ENCODE measurements at regions not wholly inside any gene's neighbourhood (a gene's known extent, or its start where the extent isn't known, plus 50 kb on each side); places are given as distances from the start of the nearest gene placed in this dataset.

DNA sequence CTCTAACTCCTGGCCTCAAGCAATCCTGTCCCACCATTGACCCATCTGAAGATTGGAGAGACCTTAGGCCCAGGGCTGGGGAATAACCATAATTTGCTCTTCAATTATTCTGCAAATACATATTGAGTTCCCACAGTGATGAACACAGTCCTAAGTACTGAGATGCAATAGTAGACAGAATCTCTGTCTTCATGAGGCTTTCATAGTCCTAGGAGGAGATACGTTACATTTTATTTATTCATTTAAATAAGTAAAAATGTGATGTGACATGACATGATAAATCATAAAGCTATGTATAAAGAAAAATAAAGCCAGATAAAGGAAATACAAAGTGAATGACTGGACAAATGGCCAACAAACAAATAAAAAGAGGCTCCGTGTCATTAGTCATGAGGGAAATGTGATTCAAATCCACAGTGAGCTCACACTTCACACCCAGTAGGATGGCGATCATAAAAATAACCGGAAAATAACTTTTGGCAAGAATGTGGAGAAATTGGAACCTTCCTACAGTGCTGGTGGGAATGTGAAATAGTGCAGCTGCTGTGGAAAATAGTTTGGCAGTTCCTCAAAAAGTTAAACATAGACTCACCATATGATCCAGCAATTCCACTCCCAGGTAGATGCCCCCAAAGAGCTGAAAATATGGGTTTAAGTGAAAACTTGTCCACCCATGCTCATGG, 52.1 kb upstream of the JCAD start:
- Histone ChIP-seq H3K36me3 (ENCODE audit: control insufficient read depth in 2 of 2, insufficient read depth in 2 of 2, low read length in 1 of 2) (no peaks in the 10 kb centered on the region), H2AFZ (ENCODE audit: control insufficient read depth, low read depth, low read length) (no peak overlapping the region), H3K9me3 (replicated peaks; ENCODE audit: control insufficient read depth, insufficient read depth, low read length) (no peaks in the 10 kb centered on the region), H3K27ac (ENCODE audit: control insufficient read depth, insufficient read depth) (no peak overlapping the region), H3K4me3 (no peak overlapping the region), H3K79me2 (ENCODE audit: control insufficient read depth, insufficient read depth, low read length) (no peaks in the 10 kb centered on the region), H3K9ac (ENCODE audit: control insufficient read depth, insufficient read depth, low read length) (no peak overlapping the region), H4K20me1 (ENCODE audit: control insufficient read depth, insufficient read depth) (no peaks in the 10 kb centered on the region), H3K4me1 (ENCODE audit: control insufficient read depth, insufficient read depth, low read length) (no peaks in the 10 kb centered on the region), H3K27me3 (replicated peaks in 1 of 2; ENCODE audit: control insufficient read depth in 2 of 2, insufficient read depth in 2 of 2, low read length in 1 of 2) (no peaks in the 10 kb centered on the region), H3K4me2 (ENCODE audit: control insufficient read depth, insufficient read depth) (no peak overlapping the region)
- CTCF ChIA-PET, result no interaction called here
- no peak for ATAC-seq
- intact Hi-C loops (cut with micrococcal nuclease; ENCODE audit: unreplicated experiment) (no loop called here), in situ Hi-C loops (cut with MboI) (no loop called here)
- no peak for FAIRE-seq
- BruUV-seq (replicated peaks), result no TSS peak
- TF ChIP-seq CREB1 (IDR thresholded peaks at IDR 0.05; ENCODE audit: low read depth), result no peak
- no peak for TF ChIP-seq KLF5 (IDR thresholded peaks at IDR 0.05; ENCODE audit: partially characterized antibody)
- no peak for TF ChIP-seq PAX5 (IDR thresholded peaks at IDR 0.05; ENCODE audit: borderline replicate concordance, low read depth, low read length)
- TF ChIP-seq SREBF1 (IDR thresholded peaks at IDR 0.05; ENCODE audit: low read length), result no peak
- TF ChIP-seq NFYB (IDR thresholded peaks at IDR 0.05; ENCODE audit: insufficient read depth, low read depth, low read length), result no peak
- SMC1A ChIA-PET (ENCODE audit: uncharacterized antibody, unreplicated experiment), result no interaction called here
- POLR2A ChIA-PET, result no interaction called here
- RAD21 ChIA-PET (ENCODE audit: unreplicated experiment), result no interaction called here
- WGBS (ENCODE audit: insufficient coverage, insufficient replicate concordance, low lambda C conversion rate, missing lambda C conversion rate), result 65% methylated on average over 4 of the region's 4 CpGs
- no peak for DNase-seq (ENCODE audit: low read depth, low spot score)

Data from GM12878 (cell line).